ENCODE measurements at regions not wholly inside any gene's neighbourhood (a gene's known extent, or its start where the extent isn't known, plus 50 kb on each side); places are given as distances from the start of the nearest gene placed in this dataset.

GRCh38 chr14:26965490-26965889 lies 367.7 kb upstream of the NOVA1 start (continued):
- TF ChIP-seq ZBTB49 (tag by site-specific recombination; IDR thresholded peaks at IDR 0.05; ENCODE audit: low read depth): no peak

GRCh38 chr14:26966908-26967307 lies 369.1 kb upstream of the NOVA1 start:
- TF ChIP-seq ZNF48 (tag by site-specific recombination; IDR thresholded peaks at IDR 0.05): no peak
- no peak for TF ChIP-seq ZFP41 (tag by site-specific recombination; IDR thresholded peaks at IDR 0.05; ENCODE audit: borderline replicate concordance)
- no peaks in the 10 kb centered on the region for H3K4me1 ChIP-seq (ENCODE audit: control insufficient read depth, insufficient read depth, low read length)
- CTCF ChIA-PET: no interaction called here
- no peak overlapping the region for H3K4me3 ChIP-seq (ENCODE audit: low read depth, low read length)
- no peak overlapping the region for H3K27ac ChIP-seq (ENCODE audit: extremely low read depth, low read depth, low read length)
- H3K36me3 ChIP-seq (ENCODE audit: control insufficient read depth in 2 of 2, insufficient read depth in 1 of 2, low read length in 2 of 2): no peaks in the 10 kb centered on the region
- POLR2A ChIA-PET: no interaction called here
- H3K9me3 ChIP-seq (ENCODE audit: control insufficient read depth, insufficient read depth, low read depth, low read length): no peaks in the 10 kb centered on the region

GRCh38 chr14:26974965-26975364 lies 377.1 kb upstream of the NOVA1 start:
- TF ChIP-seq GFI1B (tag by site-specific recombination; IDR thresholded peaks at IDR 0.05) (no peak), ZSCAN18 (tag by site-specific recombination; IDR thresholded peaks at IDR 0.05) (no peak), ZNF274 (IDR thresholded peaks at IDR 0.05; ENCODE audit: low read length) (no peak), ZNF274 (tag by site-specific recombination; IDR thresholded peaks at IDR 0.05; ENCODE audit: borderline replicate concordance) (no peak), ZNF248 (tag by site-specific recombination; IDR thresholded peaks at IDR 0.05) (no peak), ZNF175 (tag by site-specific recombination; IDR thresholded peaks at IDR 0.05) (no peak), ZNF148 (tag by site-specific recombination; IDR thresholded peaks at IDR 0.05; ENCODE audit: borderline replicate concordance) (no peak), ZNF404 (tag by site-specific recombination; IDR thresholded peaks at IDR 0.05) (no peak), ZNF596 (tag by site-specific recombination; IDR thresholded peaks at IDR 0.05) (no peak), ATF2 (tag by site-specific recombination; IDR thresholded peaks at IDR 0.05; ENCODE audit: low read depth) (no peak), ZNF202 (tag by site-specific recombination; IDR thresholded peaks at IDR 0.05; ENCODE audit: borderline replicate concordance) (no peak), ZNF362 (tag by site-specific recombination; IDR thresholded peaks at IDR 0.05) (no peak), ZBTB10 (tag by site-specific recombination; IDR thresholded peaks at IDR 0.05) (no peak), HOXD13 (CRISPR knock-in tag; IDR thresholded peaks at IDR 0.05; ENCODE audit: borderline replicate concordance) (no peak), KLF8 (tag by site-specific recombination; IDR thresholded peaks at IDR 0.05) (no peak), ZNF585B (tag by site-specific recombination; IDR thresholded peaks at IDR 0.05) (no peak), ZNF140 (tag by site-specific recombination; IDR thresholded peaks at IDR 0.05) (no peak)
- H3K9me3 ChIP-seq (ENCODE audit: control insufficient read depth, insufficient read depth, low read depth, low read length): no peaks in the 10 kb centered on the region
- no peak overlapping the region for H3K27ac ChIP-seq (ENCODE audit: extremely low read depth, low read depth, low read length)
- H3K4me3 ChIP-seq (ENCODE audit: low read depth, low read length): no peak overlapping the region
- no peaks in the 10 kb centered on the region for H3K36me3 ChIP-seq (ENCODE audit: control insufficient read depth in 2 of 2, insufficient read depth in 1 of 2, low read length in 2 of 2)
- H3K4me1 ChIP-seq (ENCODE audit: control insufficient read depth, insufficient read depth, low read length): no peaks in the 10 kb centered on the region
- ChIA-PET POLR2A (no interaction called here), CTCF (interaction anchor here (0.6 to 2.1 kb wide), 3 partner anchors 10 to 849 kb away, joined by 3 to 7 read pairs (median 3); no protein-coding TSS in a partner anchor)

Measured in HEK293 (cell line).